ENCODE measurements at regions not wholly inside any gene's neighbourhood (a gene's known extent, or its start where the extent isn't known, plus 50 kb on each side); places are given as distances from the start of the nearest gene placed in this dataset.

DNA sequence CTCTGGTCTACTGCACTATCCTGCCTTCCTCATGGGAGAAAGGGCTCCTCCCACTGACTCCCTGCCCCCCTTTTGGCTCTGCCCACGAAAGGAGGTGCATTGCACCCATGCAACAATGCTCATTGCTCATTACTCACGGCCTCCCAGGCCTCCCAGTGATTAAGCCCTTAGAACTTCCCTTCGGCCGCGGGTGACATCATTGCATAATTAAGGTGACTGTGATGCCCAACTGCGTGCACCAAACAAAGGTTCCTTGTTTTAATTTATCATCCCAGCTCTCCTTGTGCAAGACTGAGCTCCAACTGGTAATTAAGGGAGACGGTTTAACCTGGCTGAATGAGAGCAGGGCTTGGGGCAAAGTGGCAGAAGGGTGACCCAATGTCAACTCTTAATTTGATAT, 180.4 kb downstream of the GAS1 start:
- Histone ChIP-seq H3F3A (ENCODE audit: insufficient read depth, low read length, poor library complexity, severe bottlenecking) (no peaks in the 10 kb centered on the region), H3K27ac (ENCODE audit: low read length) (no peak overlapping the region), H3K79me2 (replicated peaks; ENCODE audit: insufficient read depth, low read length) (no peaks in the 10 kb centered on the region), H3K9me3 (ENCODE audit: low read length) (no peaks in the 10 kb centered on the region), H3K27me3 (ENCODE audit: insufficient read depth, low read depth, low read length) (no peaks in the 10 kb centered on the region), H4K20me1 (ENCODE audit: insufficient read depth) (no peaks in the 10 kb centered on the region), H3K36me3 (ENCODE audit: insufficient read depth, low read length) (no peaks in the 10 kb centered on the region), H3K9me2 (ENCODE audit: insufficient read depth, low read length) (no peaks in the 10 kb centered on the region), H3K4me2 (ENCODE audit: low read length) (no peak overlapping the region), H3K9ac (ENCODE audit: low read length) (no peak overlapping the region), H2AFZ (ENCODE audit: low read depth, low read length) (no peak overlapping the region), H3K4me3 (ENCODE audit: low read length) (no peak overlapping the region)
- TF ChIP-seq EZH2 (IDR thresholded peaks at IDR 0.05; ENCODE audit: borderline replicate concordance, insufficient read depth, low read length, poor library complexity, severe bottlenecking) (no peak), SMC3 (conservative IDR thresholded peaks at IDR 0.05; ENCODE audit: poor library complexity) (no peak), TAF1 (IDR thresholded peaks at IDR 0.05; ENCODE audit: low read depth) (no peak), MXI1 (conservative IDR thresholded peaks at IDR 0.05; ENCODE audit: poor library complexity, severe bottlenecking) (no peak), RAD21 (conservative IDR thresholded peaks at IDR 0.05) (no peak), POLR2AphosphoS5 (IDR thresholded peaks at IDR 0.05) (no peak), REST (IDR thresholded peaks at IDR 0.05; ENCODE audit: borderline replicate concordance) (no peak), EP300 (conservative IDR thresholded peaks at IDR 0.05; ENCODE audit: poor library complexity, severe bottlenecking) (no peak)
- TF ChIP-seq, protein P1, sequence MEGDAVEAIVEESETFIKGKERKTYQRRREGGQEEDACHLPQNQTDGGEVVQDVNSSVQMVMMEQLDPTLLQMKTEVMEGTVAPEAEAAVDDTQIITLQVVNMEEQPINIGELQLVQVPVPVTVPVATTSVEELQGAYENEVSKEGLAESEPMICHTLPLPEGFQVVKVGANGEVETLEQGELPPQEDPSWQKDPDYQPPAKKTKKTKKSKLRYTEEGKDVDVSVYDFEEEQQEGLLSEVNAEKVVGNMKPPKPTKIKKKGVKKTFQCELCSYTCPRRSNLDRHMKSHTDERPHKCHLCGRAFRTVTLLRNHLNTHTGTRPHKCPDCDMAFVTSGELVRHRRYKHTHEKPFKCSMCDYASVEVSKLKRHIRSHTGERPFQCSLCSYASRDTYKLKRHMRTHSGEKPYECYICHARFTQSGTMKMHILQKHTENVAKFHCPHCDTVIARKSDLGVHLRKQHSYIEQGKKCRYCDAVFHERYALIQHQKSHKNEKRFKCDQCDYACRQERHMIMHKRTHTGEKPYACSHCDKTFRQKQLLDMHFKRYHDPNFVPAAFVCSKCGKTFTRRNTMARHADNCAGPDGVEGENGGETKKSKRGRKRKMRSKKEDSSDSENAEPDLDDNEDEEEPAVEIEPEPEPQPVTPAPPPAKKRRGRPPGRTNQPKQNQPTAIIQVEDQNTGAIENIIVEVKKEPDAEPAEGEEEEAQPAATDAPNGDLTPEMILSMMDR (IDR thresholded peaks at IDR 0.05; ENCODE audit: poor library complexity, severe bottlenecking), result no peak

DNA sequence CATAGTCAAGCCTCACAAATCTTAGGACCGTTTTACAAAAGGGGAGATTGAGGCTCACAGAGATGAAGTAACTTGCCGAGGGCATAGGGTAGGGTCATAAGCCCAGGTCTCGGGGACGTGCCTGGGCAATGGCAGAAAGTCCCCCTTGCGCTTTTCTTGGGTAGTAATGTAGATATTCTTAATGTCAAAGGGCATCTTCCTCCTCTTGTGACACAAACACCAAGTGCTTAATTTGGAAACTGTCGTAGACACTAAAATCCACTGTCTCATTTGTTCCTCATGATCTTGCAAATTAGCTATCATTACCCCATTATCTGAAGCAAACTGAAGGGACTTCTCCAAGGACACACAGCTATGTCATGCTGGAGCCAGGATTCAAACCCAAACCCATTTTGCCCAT, 180.8 kb downstream of the GAS1 start:
- H3K36me3 ChIP-seq (ENCODE audit: insufficient read depth, low read length), result no peaks in the 10 kb centered on the region
- H2AFZ ChIP-seq (ENCODE audit: low read depth, low read length), result no peak overlapping the region
- no peak overlapping the region for H3K9ac ChIP-seq (ENCODE audit: low read length)
- H3K27me3 ChIP-seq (ENCODE audit: insufficient read depth, low read depth, low read length), result no peaks in the 10 kb centered on the region
- no peaks in the 10 kb centered on the region for H3F3A ChIP-seq (ENCODE audit: insufficient read depth, low read length, poor library complexity, severe bottlenecking)
- no peaks in the 10 kb centered on the region for H3K79me2 ChIP-seq (replicated peaks; ENCODE audit: insufficient read depth, low read length)
- no peak overlapping the region for H3K27ac ChIP-seq (ENCODE audit: low read length)
- no peak overlapping the region for H3K4me3 ChIP-seq (ENCODE audit: low read length)
- H4K20me1 ChIP-seq (ENCODE audit: insufficient read depth), result no peaks in the 10 kb centered on the region
- TF ChIP-seq EZH2 (IDR thresholded peaks at IDR 0.05; ENCODE audit: borderline replicate concordance, insufficient read depth, low read length, poor library complexity, severe bottlenecking) (no peak), RAD21 (conservative IDR thresholded peaks at IDR 0.05) (no peak), POLR2AphosphoS5 (IDR thresholded peaks at IDR 0.05) (no peak), MXI1 (conservative IDR thresholded peaks at IDR 0.05; ENCODE audit: poor library complexity, severe bottlenecking) (no peak), SMC3 (conservative IDR thresholded peaks at IDR 0.05; ENCODE audit: poor library complexity) (no peak), REST (IDR thresholded peaks at IDR 0.05; ENCODE audit: borderline replicate concordance) (no peak), EP300 (conservative IDR thresholded peaks at IDR 0.05; ENCODE audit: poor library complexity, severe bottlenecking) (no peak), TAF1 (IDR thresholded peaks at IDR 0.05; ENCODE audit: low read depth) (no peak)
- TF ChIP-seq, protein P1 (IDR thresholded peaks at IDR 0.05; ENCODE audit: poor library complexity, severe bottlenecking), result no peak
- H3K9me2 ChIP-seq (ENCODE audit: insufficient read depth, low read length), result no peaks in the 10 kb centered on the region
- no peaks in the 10 kb centered on the region for H3K9me3 ChIP-seq (ENCODE audit: low read length)
- H3K4me2 ChIP-seq (ENCODE audit: low read length), result no peak overlapping the region

Data from neural cell (in vitro differentiated cells).